ENCODE measurements at regions not wholly inside any gene's neighbourhood (a gene's known extent, or its start where the extent isn't known, plus 50 kb on each side); places are given as distances from the start of the nearest gene placed in this dataset.

- no peak overlapping the region for H3K4me3 ChIP-seq (ENCODE audit: low read depth, low read length)
- TF ChIP-seq CTCF (conservative IDR thresholded peaks at IDR 0.05; ENCODE audit: low read depth, low read length): no peak
- no peak for DNase-seq (ENCODE audit: low read depth)
These were observed 157.7 kb upstream of the COL1A2 start for GRCh38 chr7:94236960-94237359.

GRCh38 chr7:94237417-94237816 lies 157.3 kb upstream of the COL1A2 start:
- H3K4me3 ChIP-seq (ENCODE audit: low read depth, low read length): no peak overlapping the region
- DNase-seq (ENCODE audit: low read depth): no peak
- TF ChIP-seq CTCF (conservative IDR thresholded peaks at IDR 0.05; ENCODE audit: low read depth, low read length): no peak

- no peak for DNase-seq (ENCODE audit: low read depth)
- no peak for TF ChIP-seq CTCF (conservative IDR thresholded peaks at IDR 0.05; ENCODE audit: low read depth, low read length)
These were observed 154.9 kb upstream of the COL1A2 start for GRCh38 chr7:94239661-94240234.

GRCh38 chr7:94240902-94241301 lies 153.8 kb upstream of the COL1A2 start:
- no peak for TF ChIP-seq CTCF (conservative IDR thresholded peaks at IDR 0.05; ENCODE audit: low read depth, low read length)
- no peak overlapping the region for H3K4me3 ChIP-seq (ENCODE audit: low read depth, low read length)
- peak; percentile 38 for DNase-seq (ENCODE audit: low read depth)

More at GRCh38 chr7:94239661-94240234, 154.9 kb upstream of the COL1A2 start:
- no peak overlapping the region for H3K4me3 ChIP-seq (ENCODE audit: low read depth, low read length)

GRCh38 chr7:94241402-94241925 lies 153.2 kb upstream of the COL1A2 start:
- DNase-seq (ENCODE audit: low read depth): no peak
- TF ChIP-seq CTCF (conservative IDR thresholded peaks at IDR 0.05; ENCODE audit: low read depth, low read length): no peak
- H3K4me3 ChIP-seq (ENCODE audit: low read depth, low read length): no peak overlapping the region

- DNase-seq (ENCODE audit: low read depth): no peak
- no peak for TF ChIP-seq CTCF (conservative IDR thresholded peaks at IDR 0.05; ENCODE audit: low read depth, low read length)
- no peak overlapping the region for H3K4me3 ChIP-seq (ENCODE audit: low read depth, low read length)
These were observed 151.5 kb upstream of the COL1A2 start for GRCh38 chr7:94243066-94243711.

GRCh38 chr7:94244760-94245159 lies 149.9 kb upstream of the COL1A2 start:
- H3K4me3 ChIP-seq (ENCODE audit: low read depth, low read length): no peak overlapping the region
- TF ChIP-seq CTCF (conservative IDR thresholded peaks at IDR 0.05; ENCODE audit: low read depth, low read length): no peak
- peak; percentile 23 for DNase-seq (ENCODE audit: low read depth)
